ENCODE measurements at regions not wholly inside any gene's neighbourhood (a gene's known extent, or its start where the extent isn't known, plus 50 kb on each side); places are given as distances from the start of the nearest gene placed in this dataset.
"Not testable (repeated sequence)": the region's sequence is repeated elsewhere in the genome, so short reads cannot be mapped to it uniquely, and the experiment has no call there.

DNA sequence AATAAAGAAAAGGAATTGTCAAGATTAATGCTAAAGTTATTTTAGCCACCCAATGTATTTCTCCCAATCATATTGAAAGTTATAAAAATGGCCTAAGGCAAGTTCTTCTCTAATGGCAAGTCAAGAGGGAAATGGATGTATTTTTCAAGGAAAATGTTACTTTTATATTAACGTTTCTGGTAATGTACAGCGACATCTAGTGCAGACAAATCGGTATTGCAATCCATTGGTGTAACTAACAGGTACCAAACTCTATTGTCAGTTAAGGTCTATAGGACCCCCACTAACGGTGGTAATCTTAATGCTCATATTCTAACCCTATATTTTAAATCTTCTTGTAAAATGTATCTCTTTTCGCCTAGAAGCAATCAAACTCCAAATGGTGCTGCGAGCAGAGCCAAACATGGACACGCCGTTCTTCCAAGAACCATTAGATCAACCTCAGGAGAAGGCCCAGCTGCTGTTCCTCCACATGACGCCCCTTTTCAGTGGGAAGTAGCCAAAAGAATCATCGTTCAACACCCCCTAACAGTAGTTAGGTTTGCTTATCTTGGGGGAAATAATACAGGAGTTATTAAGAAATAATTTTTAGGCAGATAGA lies 98.5 kb upstream of the PABPC3 start:
- DNase-seq = no peak

DNA sequence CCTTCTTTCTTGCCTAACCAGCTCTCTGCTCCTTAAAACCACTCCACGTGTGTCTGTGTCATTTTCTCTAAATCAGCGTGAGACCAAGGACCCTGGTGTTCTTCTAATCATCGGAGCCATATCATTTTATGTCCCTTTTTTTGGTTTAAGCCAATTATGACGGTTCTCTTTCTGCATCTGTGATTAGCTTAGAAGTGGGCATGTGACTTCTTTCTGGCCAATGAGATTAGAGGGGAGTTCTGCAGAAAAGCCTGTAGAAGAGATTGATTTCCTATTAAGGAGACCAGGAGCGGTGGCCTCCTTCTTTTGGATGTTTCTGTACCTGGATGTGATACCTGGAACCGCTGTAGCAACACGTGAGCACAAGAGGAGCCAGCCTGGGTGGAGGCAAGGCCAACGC lies 97.5 kb upstream of the PABPC3 start:
- DNase-seq = no peak

DNA sequence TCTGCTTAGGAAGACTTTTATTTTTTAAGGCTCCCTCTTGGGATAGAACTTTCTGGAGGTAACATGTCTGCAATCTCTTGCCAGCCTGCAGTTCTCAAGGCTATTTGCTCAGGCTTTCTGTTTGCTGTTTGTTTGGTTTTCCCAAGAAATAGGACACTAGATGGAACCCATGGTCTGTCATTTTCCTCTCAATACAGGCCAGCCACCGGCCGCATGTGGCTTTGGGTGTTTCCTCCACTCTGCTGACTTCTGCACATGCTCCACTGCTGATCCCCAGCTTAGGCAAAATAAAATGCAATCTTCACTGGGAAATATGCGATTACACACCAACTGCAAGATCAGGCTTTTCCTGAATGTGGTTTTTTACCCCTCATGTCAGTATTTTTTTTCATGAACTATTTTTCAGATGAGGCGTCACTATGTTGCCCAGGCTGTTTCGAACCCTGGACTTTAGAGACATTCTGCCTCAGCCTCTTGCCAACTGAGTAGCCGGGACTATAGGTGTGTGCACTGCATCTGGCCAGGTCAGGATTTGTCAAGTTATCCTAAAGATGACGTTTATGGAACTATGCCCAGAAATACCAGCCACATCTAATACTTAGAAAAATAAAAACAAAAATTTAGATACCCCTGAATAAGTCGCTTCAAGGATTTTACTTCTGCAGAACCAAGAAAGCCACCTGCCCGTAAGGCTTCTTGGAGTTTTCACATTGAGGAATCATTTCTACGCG lies 94.3 kb upstream of the PABPC3 start:
- no peak for DNase-seq

DNA sequence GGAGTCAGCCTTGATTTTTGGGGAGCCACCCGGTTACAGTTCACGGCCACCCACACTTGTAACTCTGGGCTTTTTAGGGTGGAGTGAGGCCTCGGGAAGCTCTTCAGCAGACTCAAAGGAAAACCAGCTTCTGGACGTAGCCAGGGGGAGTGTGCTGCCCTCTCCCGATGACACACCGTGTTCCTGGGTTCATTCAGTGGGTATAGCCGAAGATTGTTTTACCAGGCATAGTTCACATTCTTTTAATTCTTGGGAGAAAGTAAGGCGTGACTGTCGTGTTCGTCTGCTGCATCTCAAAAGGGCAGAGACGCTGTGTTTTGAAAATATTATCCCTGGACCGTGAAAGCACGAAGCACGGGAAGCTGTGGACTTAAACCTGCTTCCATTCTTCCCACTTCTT lies 93.6 kb upstream of the PABPC3 start:
- DNase-seq = not testable (repeated sequence)

DNA sequence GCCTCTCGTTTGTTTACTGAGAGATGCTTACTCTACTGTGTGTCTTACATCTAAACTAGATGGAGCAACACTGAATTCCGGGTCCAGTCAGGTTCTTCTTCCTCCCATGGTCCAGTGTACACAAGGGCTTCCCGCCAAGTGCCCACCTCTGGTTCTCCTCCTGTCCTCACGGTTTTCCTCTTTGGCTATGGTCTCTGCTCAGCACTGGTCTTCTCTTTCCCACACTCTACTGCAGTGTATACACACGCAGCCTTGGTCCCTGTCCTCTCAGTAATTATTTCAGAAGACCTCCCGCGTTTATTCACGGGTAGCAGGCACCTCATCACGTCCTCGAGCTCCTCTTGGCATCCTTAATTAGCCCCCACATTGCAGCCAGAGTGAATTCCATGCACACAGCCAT lies 91.4 kb upstream of the PABPC3 start:
- not testable (repeated sequence) for DNase-seq

DNA sequence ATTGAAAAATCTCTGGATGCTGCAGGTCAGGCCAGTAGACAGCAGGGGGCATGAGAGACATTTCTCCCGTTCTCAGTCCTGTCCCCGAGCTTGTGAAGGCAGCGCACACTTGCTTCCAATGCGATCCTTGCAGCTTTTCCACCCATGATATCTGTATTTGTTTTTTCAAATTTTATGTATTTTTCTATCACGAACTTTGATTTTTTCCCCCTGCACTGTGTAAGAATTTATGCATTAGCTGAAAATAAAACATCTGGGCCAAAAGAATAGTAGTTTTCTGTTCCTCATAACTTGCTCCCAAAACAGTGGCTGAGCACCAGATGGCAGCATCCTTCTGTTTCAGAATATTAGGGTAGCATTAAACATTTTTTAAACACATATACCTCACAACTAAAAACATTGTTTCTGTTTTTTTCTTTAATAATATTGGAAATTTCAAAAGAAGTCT lies 90.9 kb upstream of the PABPC3 start:
- peak; percentile 21 for DNase-seq

DNA sequence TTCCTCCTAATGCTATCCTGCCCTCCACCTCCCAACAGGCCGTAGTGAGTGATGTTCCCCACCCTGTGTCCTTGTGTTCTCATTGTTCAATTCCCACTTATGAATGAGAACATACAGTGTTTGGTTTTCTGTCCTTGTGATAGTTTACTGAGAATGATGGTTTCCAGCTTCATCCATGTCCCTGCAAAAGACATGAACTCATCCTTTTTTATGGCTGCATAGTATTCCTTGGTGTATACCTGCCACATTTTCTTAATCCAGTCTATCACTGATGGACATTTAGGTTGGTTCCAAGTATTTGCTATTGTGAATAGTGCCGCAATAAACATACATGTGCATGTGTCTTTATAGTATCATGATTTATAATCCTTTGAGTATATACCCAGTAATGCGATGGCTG lies 88.5 kb upstream of the PABPC3 start:
- DNase-seq = not testable (repeated sequence)

DNA sequence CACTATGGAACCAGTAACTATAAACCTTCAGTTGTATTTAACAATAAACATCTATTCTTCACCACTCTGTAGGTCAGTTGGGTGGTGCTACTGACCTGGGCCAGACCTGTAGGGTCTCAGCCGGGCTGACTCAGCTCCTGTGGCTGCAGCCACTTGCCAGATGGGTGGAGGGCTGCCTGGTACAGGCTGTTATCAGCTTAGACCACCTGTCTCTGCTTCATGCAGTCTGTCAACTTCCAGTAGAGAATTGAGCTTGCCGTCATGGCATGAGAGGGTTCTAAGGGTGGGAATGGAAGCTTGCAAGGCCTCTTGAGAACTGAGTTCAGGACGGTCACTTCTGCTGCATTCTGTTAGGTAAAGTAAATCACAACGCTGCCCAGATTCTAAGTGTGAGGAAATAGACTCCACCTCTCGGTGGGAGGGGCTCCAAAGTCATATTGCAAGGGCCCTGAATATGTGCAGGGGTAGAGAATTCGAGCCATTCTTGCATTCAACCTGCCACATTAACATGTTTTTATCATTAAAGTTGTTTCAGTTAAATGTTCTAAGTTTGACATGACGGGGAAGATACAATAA lies 81.5 kb upstream of the PABPC3 start:
- DNase-seq = not testable (repeated sequence)

DNA sequence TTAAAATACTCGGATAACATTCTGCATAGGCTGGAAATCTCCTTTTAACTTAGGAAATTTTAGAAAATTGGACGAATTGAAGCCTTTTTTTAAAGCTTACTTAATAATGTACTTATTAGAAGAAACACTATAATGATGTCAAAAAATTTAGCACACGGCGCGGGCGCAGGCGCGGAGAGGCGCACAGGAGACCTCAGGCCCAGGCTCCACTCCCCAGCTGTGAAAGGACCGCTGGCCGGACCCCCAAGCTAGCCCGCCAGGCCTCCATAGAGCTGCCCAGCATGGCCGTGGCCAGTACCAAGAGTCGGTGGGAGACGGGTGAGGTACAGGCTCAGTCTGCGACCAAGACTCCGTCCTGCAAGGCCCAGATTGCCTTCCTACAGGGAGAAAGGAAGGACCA lies 78.8 kb upstream of the PABPC3 start:
- DNase-seq = not testable (repeated sequence)

DNA sequence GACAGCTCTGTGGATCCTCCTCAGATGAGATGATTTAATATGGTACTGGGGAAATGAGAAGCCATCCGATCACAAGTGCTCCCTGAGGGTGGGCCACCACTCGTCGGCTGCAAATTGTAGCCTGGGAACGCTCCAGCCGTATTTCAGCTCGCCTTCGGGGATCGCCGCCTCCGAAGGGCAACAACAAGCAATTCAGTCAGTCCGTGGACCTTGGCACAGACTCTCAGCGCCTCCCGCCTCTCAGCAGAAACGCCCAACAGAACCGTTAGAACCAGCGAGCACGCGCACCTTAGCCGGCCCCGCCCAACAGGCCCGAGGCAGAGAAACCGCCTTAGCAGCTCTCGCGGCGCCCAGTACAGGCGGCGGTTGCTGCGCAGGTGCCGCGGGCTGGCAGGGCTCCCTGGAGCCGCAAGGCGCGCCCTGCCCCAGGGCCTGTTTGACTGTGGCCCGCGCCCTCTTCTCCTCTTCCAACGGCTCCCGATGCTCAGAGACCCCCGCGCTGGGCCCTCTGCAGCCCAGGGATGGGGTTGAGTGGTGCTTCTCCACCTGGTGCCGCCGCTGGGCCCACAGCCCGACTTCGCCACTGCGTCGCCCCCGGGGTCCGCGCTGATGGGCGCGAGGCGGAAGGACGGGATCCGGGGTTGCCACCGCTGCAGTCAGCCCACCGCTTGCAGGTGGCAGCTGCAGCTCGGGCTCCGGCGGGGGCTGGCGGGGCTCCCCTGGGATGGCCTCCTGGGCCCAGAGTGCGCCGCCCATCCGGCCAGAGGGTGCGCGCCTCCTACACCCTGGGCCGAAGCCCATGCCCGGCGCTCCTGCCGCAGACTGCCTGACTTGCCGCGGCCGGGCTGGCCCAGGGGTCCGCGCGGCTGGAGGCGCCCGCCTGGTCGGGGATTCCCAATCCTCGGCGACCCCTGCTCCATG lies 77.9 kb upstream of the PABPC3 start:
- DNase-seq = not testable (repeated sequence)

DNA sequence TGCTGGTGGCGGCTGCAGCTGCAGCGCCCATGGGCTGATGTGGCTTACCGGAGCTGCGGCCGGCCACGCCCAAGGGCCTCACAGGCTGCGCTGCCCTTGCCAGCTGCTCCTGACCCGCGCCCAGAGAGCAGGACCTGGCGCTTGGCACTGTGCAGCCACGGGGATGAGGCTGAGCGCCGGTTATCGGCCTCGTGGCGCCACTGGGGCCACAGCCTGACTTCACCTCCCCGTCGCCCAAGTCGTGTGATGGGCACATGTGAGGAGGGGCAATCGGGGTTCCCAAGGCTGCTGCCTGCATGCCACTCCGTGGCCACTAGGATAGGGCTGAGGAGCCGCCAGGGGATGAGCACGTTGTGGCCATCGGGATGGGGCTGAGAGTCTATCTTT lies 77.2 kb upstream of the PABPC3 start:
- DNase-seq = no peak

DNA sequence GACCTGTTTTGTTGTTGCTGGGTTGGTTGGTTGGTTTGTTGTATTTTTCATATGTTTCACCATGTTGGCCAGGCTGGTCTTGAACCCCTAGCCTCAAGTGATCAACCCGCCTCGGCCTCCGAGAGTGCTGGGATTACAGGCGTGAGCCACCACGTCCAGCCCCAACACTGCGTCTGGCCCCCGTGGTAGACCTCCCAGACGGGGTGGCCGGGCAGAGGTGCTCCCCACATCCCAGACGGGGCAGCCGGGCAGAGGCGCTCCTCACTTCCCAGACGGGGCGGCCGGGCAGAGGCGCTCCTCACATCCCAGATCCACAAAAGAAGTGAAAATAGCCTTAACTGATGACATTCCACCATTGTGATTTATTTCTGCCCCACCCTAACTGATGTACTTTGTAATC lies 76.2 kb upstream of the PABPC3 start:
- not testable (repeated sequence) for DNase-seq

DNA sequence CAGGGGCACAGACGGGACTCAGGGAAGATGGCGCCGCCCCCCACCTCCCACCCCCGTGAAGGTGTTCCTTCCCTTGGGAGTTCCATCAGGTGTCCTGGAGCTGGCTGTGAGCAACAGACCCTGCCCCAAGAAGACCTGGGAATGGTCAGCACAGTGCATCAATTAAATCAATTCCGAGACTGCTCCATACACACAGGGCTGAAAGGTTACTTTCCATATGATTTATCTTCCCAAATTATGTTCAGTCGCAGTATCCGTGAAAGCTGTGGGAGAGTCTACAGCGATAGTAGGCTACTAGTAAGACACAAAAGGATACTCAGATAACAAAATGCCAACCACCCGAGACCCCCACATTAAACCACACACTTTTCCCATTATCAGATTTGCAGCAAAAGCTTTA lies 71.8 kb upstream of the PABPC3 start:
- DNase-seq = no peak

DNA sequence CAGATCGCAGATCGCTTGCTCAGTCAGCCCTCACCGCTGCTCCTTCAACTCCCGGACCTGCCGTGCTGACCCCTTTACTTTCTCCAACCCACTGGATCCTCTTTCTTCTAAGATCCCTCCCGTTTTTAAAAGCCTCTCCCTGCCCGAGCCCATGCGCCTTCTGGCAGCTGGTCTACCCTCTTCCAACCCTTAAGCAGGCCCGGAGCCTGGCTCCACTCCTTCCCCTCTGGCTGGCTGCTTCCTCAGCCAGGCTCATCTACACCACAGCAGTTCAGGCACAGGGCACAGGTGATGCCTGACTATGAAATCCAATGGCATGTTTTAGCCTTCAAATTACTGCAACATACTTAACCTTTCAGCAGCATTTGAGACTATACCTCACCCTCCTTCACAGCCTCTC lies 63.8 kb upstream of the PABPC3 start:
- no peak for DNase-seq

DNA sequence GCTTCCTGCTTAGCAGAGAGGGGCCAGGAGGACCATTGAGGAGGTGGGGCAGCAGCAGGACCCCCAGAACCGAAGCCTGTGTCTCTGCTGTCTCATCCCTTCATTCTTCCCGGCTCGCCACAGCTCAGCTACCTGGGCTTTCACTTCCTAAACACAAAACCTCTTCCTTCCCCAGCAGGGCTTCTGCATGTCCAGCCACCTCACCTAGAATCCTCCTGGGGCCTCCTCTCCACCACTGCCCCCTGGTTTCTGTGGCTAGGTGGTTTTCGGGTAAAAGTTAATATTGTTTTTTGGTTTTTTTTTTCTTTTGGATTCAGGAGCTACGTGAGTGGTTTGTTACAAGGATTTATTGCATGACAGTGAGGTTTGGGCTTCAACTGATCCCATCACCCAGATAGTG lies 61.8 kb upstream of the PABPC3 start:
- DNase-seq = no peak

DNA sequence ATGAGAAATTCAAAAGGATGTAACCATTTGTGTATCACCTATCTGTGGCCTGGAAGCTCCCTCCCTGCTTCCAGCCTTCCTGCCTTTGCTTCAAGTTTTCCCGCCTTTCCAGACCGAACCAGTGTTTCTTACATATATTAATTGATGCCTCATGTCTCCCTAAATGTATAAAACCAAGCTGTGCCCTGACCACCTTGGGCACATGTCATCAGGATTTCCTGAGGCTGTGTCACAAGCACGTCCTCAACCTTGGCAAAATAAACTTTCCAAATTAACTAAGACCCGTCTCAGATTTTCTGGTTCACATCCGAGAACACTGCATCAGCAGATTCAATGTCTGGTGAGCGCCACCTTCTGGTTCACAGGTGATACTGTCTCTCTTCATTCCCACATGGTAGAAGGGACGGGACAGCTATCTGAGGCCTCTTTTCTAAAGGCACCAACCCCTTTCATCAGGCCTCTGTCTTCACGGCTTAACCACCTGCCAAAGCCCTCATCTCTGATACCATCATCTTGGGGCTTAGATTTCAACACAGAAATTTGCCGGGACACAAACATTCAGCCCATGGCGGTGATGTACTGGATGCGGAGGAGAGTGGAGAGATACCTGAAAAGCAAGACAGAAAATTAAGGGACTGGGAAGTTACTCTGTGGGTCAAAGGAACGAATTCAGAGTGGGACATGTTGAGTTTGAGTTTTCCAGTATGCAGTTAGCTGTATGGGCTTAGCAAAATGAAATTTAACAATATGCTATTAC lies 58.7 kb upstream of the PABPC3 start:
- DNase-seq = peak; percentile 11

DNA sequence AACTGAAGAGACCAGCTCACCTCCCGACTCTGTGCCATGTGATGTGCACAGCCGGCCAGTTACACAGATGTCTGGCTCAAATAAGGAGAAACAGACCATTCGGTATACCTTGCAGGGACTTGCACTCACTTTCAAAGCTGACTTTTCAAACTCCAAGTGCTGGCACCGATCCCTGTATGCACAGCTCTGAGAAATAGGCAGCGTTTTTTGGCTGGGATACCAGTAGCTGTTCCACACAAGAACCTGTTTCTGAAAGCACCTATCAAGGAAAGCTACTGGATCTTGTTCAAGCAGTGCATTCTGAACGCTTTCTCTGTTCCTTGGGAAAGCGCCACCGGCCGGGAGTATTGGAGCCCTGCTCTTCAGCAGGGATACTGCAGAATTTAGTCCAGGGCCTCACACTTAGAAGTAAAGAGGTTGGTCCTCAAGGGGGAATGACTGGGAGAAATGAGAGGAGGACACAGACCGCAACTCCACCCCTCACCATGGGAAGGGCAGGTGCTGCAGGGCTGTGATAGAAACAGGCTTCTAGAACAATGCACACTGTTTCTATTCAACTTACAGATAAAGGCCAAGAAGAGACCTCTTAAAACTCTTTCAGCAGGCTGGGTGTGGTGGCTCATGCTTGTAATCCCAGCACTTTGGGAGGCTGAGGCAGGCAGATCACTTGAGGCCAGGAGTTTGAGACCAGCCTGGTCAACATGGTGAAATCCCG lies 53.6 kb upstream of the PABPC3 start:
- no peak for DNase-seq

DNA sequence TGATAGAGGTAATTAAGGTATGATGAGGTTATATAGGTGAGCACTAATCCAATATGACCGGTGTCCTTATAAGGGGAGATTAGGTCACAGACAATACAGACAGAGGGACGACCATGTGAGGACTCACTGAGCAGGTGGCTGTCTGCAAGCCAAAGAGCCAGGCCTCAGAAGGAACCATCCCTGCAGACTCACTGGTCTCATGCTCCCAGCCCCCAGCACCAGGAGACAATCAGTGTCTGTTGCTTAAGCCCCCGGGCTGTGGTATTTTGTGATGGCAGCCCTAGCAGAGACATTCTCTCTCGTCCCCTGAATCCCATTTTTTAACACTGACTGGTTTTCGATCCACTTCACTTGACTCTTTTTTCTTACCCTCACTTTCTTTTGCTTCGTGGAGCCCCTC lies 51.9 kb upstream of the PABPC3 start:
- no peak for DNase-seq
